Neural cell (in vitro differentiated cells): ENCODE measurements at regions not wholly inside any gene's neighbourhood (a gene's known extent, or its start where the extent isn't known, plus 50 kb on each side); places are given as distances from the start of the nearest gene placed in this dataset.

Source experiments
- H2AFZ ChIP-seq: fragments of 200-600, 300-800 bp; sonication (generic), shearing (Covaris generic); 2 replicates; pipeline ENCODE4 v1.6.0; 2014; ENCODE audit warnings: low read depth, mild to moderate bottlenecking, antibody characterized with exemption, low read length, moderate library complexity
- H3F3A ChIP-seq: fragments of 200-600 bp; shearing (Covaris generic); 2 replicates; pipeline ENCODE4 v1.6.1; 2016; ENCODE audit warnings: mild to moderate bottlenecking, moderate library complexity, mixed read lengths, antibody characterized with exemption, low read length; ENCODE audit not compliant: insufficient read depth, poor library complexity, severe bottlenecking
- H3K27ac ChIP-seq: fragments of 200-600, 300-800 bp; sonication (generic), shearing (Covaris generic); 2 replicates; pipeline ENCODE4 v1.5.1; 2014; ENCODE audit warnings: mild to moderate bottlenecking, low read length, moderate library complexity
- H3K27me3 ChIP-seq: fragments of 300-800, 200-600 bp; sonication (generic), shearing (Covaris generic); 2 replicates; pipeline ENCODE4 v1.6.0; 2014; ENCODE audit warnings: mild to moderate bottlenecking, low read depth, low read length, moderate library complexity; ENCODE audit not compliant: insufficient read depth
- H3K36me3 ChIP-seq: fragments of 300-800, 200-600 bp; sonication (generic), shearing (Covaris generic); 2 replicates; pipeline ENCODE4 v1.5.1; 2014; ENCODE audit warnings: mild to moderate bottlenecking, antibody characterized with exemption, low read length, moderate library complexity; ENCODE audit not compliant: insufficient read depth
- H3K4me2 ChIP-seq: fragments of 300-800, 200-600 bp; sonication (generic), shearing (Covaris generic); 2 replicates; pipeline ENCODE4 v1.6.0; 2014; ENCODE audit warnings: mild to moderate bottlenecking, low read length
- H3K4me3 ChIP-seq: fragments of 300-800, 200-600 bp; sonication (generic), shearing (Covaris generic); 2 replicates; pipeline ENCODE4 v1.5.1; 2014; ENCODE audit warnings: mild to moderate bottlenecking, low read length, moderate library complexity
- H3K79me2 ChIP-seq: fragments of 200-600 bp; shearing (Covaris generic); replicated peaks from 2 replicates; pipeline ENCODE4 v1.6.0; 2014; ENCODE audit warnings: mild to moderate bottlenecking, low read length, moderate library complexity; ENCODE audit not compliant: insufficient read depth
- H3K9ac ChIP-seq: fragments of 300-800, 200-600 bp; sonication (generic), shearing (Covaris generic); 2 replicates; pipeline ENCODE4 v1.6.1; 2016; ENCODE audit warnings: mild to moderate bottlenecking, low read length, mixed read lengths
- H3K9me2 ChIP-seq: fragments of 200-600 bp; shearing (Covaris generic); 2 replicates; pipeline ENCODE4 v1.6.1; 2016; ENCODE audit warnings: mild to moderate bottlenecking, low read length, mixed read lengths; ENCODE audit not compliant: insufficient read depth
- H3K9me3 ChIP-seq: fragments of 200-600, 300-800 bp; sonication (generic), shearing (Covaris generic); 2 replicates; pipeline ENCODE4 v1.6.1; 2016; ENCODE audit warnings: mild to moderate bottlenecking, mixed run types, low read length, moderate library complexity, mixed read lengths
- H4K20me1 ChIP-seq: fragments of 200-600 bp; shearing (Covaris generic); 2 replicates; pipeline ENCODE4 v1.6.1; 2016; ENCODE audit warnings: mild to moderate bottlenecking, mixed run types; ENCODE audit not compliant: insufficient read depth
- EP300 ChIP-seq: fragments of 450-650 bp; conservative IDR thresholded peaks from 2 replicates; pipeline ENCODE4 v1.6.1; 2014; ENCODE audit warnings: antibody characterized with exemption, mild to moderate bottlenecking, moderate library complexity; ENCODE audit not compliant: poor library complexity, severe bottlenecking
- EZH2 ChIP-seq: fragments of 200-600, 300-800 bp; shearing (Covaris generic), sonication (generic); IDR thresholded peaks from 2 replicates; pipeline ENCODE4 v1.6.1; 2014; ENCODE audit warnings: antibody characterized with exemption, low read length, borderline replicate concordance, mild to moderate bottlenecking; ENCODE audit not compliant: insufficient read depth, poor library complexity, severe bottlenecking
- MXI1 ChIP-seq: fragments of 450-650 bp; conservative IDR thresholded peaks from 2 replicates; pipeline ENCODE4 v1.6.1; 2014; ENCODE audit warnings: antibody characterized with exemption, mild to moderate bottlenecking; ENCODE audit not compliant: poor library complexity, severe bottlenecking
- POLR2AphosphoS5 ChIP-seq: IDR thresholded peaks from 2 replicates; pipeline ENCODE4 v1.6.1; 2012
- RAD21 ChIP-seq: fragments of 450-650 bp; conservative IDR thresholded peaks from 2 replicates; pipeline ENCODE4 v1.6.1; 2014; ENCODE audit warnings: antibody characterized with exemption, mild to moderate bottlenecking, moderate library complexity
- SMC3 ChIP-seq: fragments of 450-650 bp; conservative IDR thresholded peaks from 2 replicates; pipeline ENCODE4 v1.6.1; 2014; ENCODE audit warnings: antibody characterized with exemption, mild to moderate bottlenecking, moderate library complexity; ENCODE audit not compliant: poor library complexity
- TAF1 ChIP-seq: IDR thresholded peaks from 2 replicates; pipeline ENCODE4 v1.6.1; 2012; ENCODE audit warnings: low read depth
- TF ChIP-seq, protein P1 (sequence below): fragments of 450-650 bp; IDR thresholded peaks from 2 replicates; pipeline ENCODE4 v1.5.1; 2014; ENCODE audit warnings: antibody characterized with exemption, mild to moderate bottlenecking, moderate library complexity; ENCODE audit not compliant: poor library complexity, severe bottlenecking
- TF ChIP-seq, protein P2 (sequence below): IDR thresholded peaks from 2 replicates; pipeline ENCODE4 v1.6.1; 2012; ENCODE audit warnings: borderline replicate concordance

DNA sequence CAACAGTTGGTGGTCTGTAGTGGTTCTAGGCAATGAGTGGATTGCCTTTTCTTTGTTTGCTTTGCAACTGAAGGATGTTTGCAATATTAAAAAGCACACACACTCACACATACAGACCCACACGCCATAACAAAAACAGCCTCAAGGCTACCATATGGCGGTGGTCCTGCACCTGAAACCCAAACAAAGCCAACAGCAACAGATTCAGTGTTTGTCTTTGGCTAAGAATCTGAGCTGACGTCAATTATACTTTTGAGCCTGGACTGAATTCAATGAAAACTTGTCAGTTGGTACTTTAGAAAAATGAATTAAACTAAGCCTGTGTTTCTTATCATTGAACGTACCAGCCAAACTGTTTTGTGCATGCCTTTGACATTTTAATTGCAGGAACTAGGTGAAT, 65.0 kb upstream of the NYAP2 start:
- Histone ChIP-seq H3K4me3 (no peak overlapping the region), H3K27ac (no peak overlapping the region), H3K9me2 (no peaks in the 10 kb centered on the region), H3K36me3 (no peaks in the 10 kb centered on the region), H3K79me2 (no peaks in the 10 kb centered on the region), H3K9ac (no peak overlapping the region), H3F3A (no peaks in the 10 kb centered on the region), H2AFZ (no peak overlapping the region), H4K20me1 (no peaks in the 10 kb centered on the region), H3K27me3 (no peaks in the 10 kb centered on the region), H3K9me3 (no peaks in the 10 kb centered on the region), H3K4me2 (no peak overlapping the region)
- TF ChIP-seq EP300 (no peak), MXI1 (no peak)

DNA sequence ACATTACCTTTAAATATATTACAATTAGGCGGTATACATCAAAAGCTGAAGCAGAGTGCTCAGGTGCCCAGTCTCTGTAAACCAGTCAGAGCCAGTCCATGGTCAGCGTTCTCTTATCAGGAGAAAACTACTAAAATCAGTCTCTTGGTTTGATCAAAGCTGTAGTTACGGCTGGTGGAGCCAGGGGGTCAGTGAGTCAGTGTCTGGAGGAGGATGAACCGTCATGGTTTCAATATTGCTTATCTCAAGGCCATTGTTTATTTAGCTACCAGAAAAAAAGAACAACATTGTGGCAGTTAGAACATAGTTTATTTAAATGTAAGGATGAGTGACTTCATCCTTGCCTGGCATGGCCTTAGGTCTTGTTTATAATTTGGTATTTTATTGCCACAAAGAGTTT, 71.3 kb upstream of the NYAP2 start:
- H3F3A ChIP-seq: no peaks in the 10 kb centered on the region
- no peaks in the 10 kb centered on the region for H3K9me2 ChIP-seq
- H3K4me3 ChIP-seq: no peak overlapping the region
- H3K27ac ChIP-seq: no peak overlapping the region
- no peak for TF ChIP-seq SMC3
- H3K4me2 ChIP-seq: no peak overlapping the region
- H4K20me1 ChIP-seq: no peaks in the 10 kb centered on the region
- no peak overlapping the region for H2AFZ ChIP-seq
- no peaks in the 10 kb centered on the region for H3K79me2 ChIP-seq
- no peaks in the 10 kb centered on the region for H3K36me3 ChIP-seq
- H3K9ac ChIP-seq: no peak overlapping the region
- no peaks in the 10 kb centered on the region for H3K27me3 ChIP-seq
- no peaks in the 10 kb centered on the region for H3K9me3 ChIP-seq

DNA sequence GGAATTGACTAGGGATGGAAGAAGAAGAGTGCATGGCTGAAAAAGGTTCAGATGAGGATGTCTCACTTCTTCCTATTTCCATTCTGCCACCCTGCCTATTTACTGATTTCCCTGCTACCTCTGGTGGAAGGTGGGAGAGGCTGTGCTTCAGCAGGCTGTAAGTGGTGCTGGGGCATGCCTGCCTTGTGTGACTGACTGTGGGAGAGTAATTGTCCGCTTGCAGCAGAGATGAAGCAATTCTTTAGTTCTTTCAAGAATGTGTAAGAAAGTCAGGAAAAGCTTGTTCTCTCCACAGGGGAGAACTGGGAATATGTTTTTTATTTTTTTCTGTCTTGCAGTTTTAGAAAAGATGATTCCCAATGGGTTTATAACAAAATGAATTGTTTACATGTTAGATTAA, 72.5 kb upstream of the NYAP2 start:
- Histone ChIP-seq H3K27me3 (no peaks in the 10 kb centered on the region), H3F3A (no peaks in the 10 kb centered on the region), H3K9me3 (no peaks in the 10 kb centered on the region), H3K27ac (no peak overlapping the region), H3K4me2 (no peak overlapping the region), H3K9me2 (no peaks in the 10 kb centered on the region), H3K9ac (no peak overlapping the region), H3K4me3 (no peak overlapping the region), H4K20me1 (no peaks in the 10 kb centered on the region), H3K79me2 (no peaks in the 10 kb centered on the region), H3K36me3 (no peaks in the 10 kb centered on the region), H2AFZ (no peak overlapping the region)
- TF ChIP-seq RAD21: no peak

DNA sequence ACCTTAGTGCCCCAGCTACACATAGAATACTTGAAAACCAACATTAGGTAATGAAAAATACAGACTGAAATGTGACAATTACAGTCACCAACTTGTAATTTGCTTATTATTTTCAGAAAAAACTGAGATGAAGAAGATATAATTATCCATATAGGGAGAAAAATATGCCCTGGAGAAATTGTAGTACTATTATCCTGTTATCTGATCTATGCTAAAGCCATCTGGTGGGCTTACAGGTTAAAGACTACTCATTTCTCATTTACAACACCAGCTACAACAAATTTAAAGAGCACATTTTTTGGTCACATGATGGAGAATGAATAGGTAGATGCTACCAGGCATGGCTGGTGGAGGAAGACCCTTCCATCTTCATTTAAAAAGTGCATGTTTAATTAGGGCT, 79.6 kb upstream of the NYAP2 start:
- no peak overlapping the region for H3K9ac ChIP-seq
- H3K79me2 ChIP-seq: no peaks in the 10 kb centered on the region
- H3K27me3 ChIP-seq: no peaks in the 10 kb centered on the region
- H3F3A ChIP-seq: no peaks in the 10 kb centered on the region
- no peak overlapping the region for H3K4me3 ChIP-seq
- no peaks in the 10 kb centered on the region for H4K20me1 ChIP-seq
- H3K36me3 ChIP-seq: no peaks in the 10 kb centered on the region
- no peaks in the 10 kb centered on the region for H3K9me2 ChIP-seq
- H3K27ac ChIP-seq: no peak overlapping the region
- H3K4me2 ChIP-seq: no peak overlapping the region
- H2AFZ ChIP-seq: no peak overlapping the region
- TF ChIP-seq EP300 (no peak), EZH2 (no peak), MXI1 (no peak), TAF1 (no peak), POLR2AphosphoS5 (no peak), RAD21 (no peak), SMC3 (no peak)
- TF ChIP-seq, protein P1, sequence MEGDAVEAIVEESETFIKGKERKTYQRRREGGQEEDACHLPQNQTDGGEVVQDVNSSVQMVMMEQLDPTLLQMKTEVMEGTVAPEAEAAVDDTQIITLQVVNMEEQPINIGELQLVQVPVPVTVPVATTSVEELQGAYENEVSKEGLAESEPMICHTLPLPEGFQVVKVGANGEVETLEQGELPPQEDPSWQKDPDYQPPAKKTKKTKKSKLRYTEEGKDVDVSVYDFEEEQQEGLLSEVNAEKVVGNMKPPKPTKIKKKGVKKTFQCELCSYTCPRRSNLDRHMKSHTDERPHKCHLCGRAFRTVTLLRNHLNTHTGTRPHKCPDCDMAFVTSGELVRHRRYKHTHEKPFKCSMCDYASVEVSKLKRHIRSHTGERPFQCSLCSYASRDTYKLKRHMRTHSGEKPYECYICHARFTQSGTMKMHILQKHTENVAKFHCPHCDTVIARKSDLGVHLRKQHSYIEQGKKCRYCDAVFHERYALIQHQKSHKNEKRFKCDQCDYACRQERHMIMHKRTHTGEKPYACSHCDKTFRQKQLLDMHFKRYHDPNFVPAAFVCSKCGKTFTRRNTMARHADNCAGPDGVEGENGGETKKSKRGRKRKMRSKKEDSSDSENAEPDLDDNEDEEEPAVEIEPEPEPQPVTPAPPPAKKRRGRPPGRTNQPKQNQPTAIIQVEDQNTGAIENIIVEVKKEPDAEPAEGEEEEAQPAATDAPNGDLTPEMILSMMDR: no peak
- TF ChIP-seq, protein P2, sequence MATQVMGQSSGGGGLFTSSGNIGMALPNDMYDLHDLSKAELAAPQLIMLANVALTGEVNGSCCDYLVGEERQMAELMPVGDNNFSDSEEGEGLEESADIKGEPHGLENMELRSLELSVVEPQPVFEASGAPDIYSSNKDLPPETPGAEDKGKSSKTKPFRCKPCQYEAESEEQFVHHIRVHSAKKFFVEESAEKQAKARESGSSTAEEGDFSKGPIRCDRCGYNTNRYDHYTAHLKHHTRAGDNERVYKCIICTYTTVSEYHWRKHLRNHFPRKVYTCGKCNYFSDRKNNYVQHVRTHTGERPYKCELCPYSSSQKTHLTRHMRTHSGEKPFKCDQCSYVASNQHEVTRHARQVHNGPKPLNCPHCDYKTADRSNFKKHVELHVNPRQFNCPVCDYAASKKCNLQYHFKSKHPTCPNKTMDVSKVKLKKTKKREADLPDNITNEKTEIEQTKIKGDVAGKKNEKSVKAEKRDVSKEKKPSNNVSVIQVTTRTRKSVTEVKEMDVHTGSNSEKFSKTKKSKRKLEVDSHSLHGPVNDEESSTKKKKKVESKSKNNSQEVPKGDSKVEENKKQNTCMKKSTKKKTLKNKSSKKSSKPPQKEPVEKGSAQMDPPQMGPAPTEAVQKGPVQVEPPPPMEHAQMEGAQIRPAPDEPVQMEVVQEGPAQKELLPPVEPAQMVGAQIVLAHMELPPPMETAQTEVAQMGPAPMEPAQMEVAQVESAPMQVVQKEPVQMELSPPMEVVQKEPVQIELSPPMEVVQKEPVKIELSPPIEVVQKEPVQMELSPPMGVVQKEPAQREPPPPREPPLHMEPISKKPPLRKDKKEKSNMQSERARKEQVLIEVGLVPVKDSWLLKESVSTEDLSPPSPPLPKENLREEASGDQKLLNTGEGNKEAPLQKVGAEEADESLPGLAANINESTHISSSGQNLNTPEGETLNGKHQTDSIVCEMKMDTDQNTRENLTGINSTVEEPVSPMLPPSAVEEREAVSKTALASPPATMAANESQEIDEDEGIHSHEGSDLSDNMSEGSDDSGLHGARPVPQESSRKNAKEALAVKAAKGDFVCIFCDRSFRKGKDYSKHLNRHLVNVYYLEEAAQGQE: no peak
- peaks cover 6% of the 10 kb centered on the region for H3K9me3 ChIP-seq
